HCT116 (cell line): ENCODE measurements at regions not wholly inside any gene's neighbourhood (a gene's known extent, or its start where the extent isn't known, plus 50 kb on each side); places are given as distances from the start of the nearest gene placed in this dataset.

ENCODE experiments used
- ATAC-seq: fragments of 200-7000 bp; cut with Tn5 transposase; 2 replicates; pipeline ENCODE4 v1.9.1; 2020; ENCODE audit warnings: mild to moderate bottlenecking, moderate library complexity
- BruUV-seq: library from RNA; stranded (reverse); fragments of 400-500 nt; replicated peaks from 2 replicates; lab custom pipeline; 2021; lab: Mats Ljungman, UMichigan
- CTCF ChIA-PET: fragments of 300-600 bp; sonication (Branson Sonifier 250); formaldehyde crosslinking; loops from one replicate; lab custom pipeline; 2021; ENCODE audit warnings: antibody characterized with exemption; lab: Charles Lee
- POLR2A ChIA-PET: fragments of 300-600, 350-600 bp; sonication (Branson Sonifier 250); formaldehyde crosslinking; loops from one replicate; lab custom pipeline; 2021; ENCODE audit warnings: antibody characterized with exemption; lab: Charles Lee
- RAD21 ChIA-PET, 2 experiments: fragments of 300-600 bp; sonication (Branson Sonifier 250); formaldehyde crosslinking; loops; one replicate each; lab custom pipeline; 2023; ENCODE audit warnings: low total read pairs in 2 of 2; ENCODE audit not compliant: uncharacterized antibody in 2 of 2, unreplicated experiment in 2 of 2, low non-redundant PET in 1 of 2; lab: Charles Lee
- DNase-seq: peaks from one replicate; pipeline ENCODE4 v3.0.0-alpha.2; 2010; ENCODE audit warnings: low read depth, low spot score
- H2AFZ ChIP-seq: fragments of 200-600 bp; shearing (Covaris generic), sonication (generic); 2 replicates; pipeline ENCODE4 v1.6.1; 2017; ENCODE audit warnings: low read depth, mixed run types, mixed read lengths, antibody characterized with exemption, low read length; ENCODE audit not compliant: poor library complexity, severe bottlenecking
- H3K27ac ChIP-seq: 2 replicates; pipeline ENCODE4 v1.5.1; 2012; ENCODE audit warnings: low read depth, low read length
- H3K27me3 ChIP-seq: fragments of 200-600 bp; sonication (generic); 2 replicates; pipeline ENCODE4 v1.6.1; 2016; ENCODE audit warnings: mixed run types, low read length, mixed read lengths; ENCODE audit not compliant: insufficient read depth
- H3K36me3 ChIP-seq, 2 experiments: fragments of 200-500 bp in 1 of 2; fragments of 200-600 bp in 1 of 2; sonication (Bioruptor generic) in 1 of 2; sonication (generic) in 1 of 2; 2 replicates each; pipeline versions ENCODE4 v1.5.1 to v1.6.1; 2014 to 2016; ENCODE audit warnings: low read length in 2 of 2, inconsistent platforms in 1 of 2, mixed read lengths in 1 of 2, mixed run types in 1 of 2; ENCODE audit not compliant: insufficient read depth in 2 of 2, control insufficient read depth in 1 of 2
- H3K4me1 ChIP-seq, 2 experiments: fragments of 200-600 bp in 1 of 2; sonication (generic) in 1 of 2; 2 replicates each; pipeline versions ENCODE4 v1.5.1 to v1.6.1; 2012 to 2017; ENCODE audit warnings: low read length in 2 of 2, inconsistent platforms in 1 of 2, mild to moderate bottlenecking in 1 of 2, mixed read lengths in 1 of 2, mixed run types in 1 of 2, moderate library complexity in 1 of 2; ENCODE audit not compliant: insufficient read depth in 2 of 2, control insufficient read depth in 1 of 2
- H3K4me2 ChIP-seq: fragments of 200-600 bp; sonication (generic); 2 replicates; pipeline ENCODE4 v1.6.1; 2017; ENCODE audit warnings: mixed run types, low read length, mixed read lengths
- H3K4me3 ChIP-seq, 2 experiments: fragments of 200-600 bp in 1 of 2; sonication (generic) in 1 of 2; replicated peaks in 1 of 2; 2 replicates each; pipeline ENCODE4 v1.5.1; 2011 to 2016; ENCODE audit warnings: low read length in 2 of 2, control low read depth in 1 of 2, low read depth in 1 of 2, mild to moderate bottlenecking in 1 of 2, mixed read lengths in 1 of 2, mixed run types in 1 of 2
- H3K79me2 ChIP-seq: fragments of 200-600 bp; sonication (generic); 2 replicates; pipeline ENCODE4 v1.6.1; 2017; ENCODE audit warnings: mild to moderate bottlenecking, mixed run types, low read length, moderate library complexity, mixed read lengths; ENCODE audit not compliant: insufficient read depth
- H3K9ac ChIP-seq: fragments of 200-600 bp; sonication (generic); 2 replicates; pipeline ENCODE4 v1.6.1; 2016; ENCODE audit warnings: low read length, mixed read lengths
- H3K9me2 ChIP-seq: fragments of 200-600 bp; sonication (generic), shearing (Covaris generic); 2 replicates; pipeline ENCODE4 v1.6.1; 2017; ENCODE audit warnings: mixed run types, mild to moderate bottlenecking, moderate library complexity; ENCODE audit not compliant: insufficient read depth
- H3K9me3 ChIP-seq, 2 experiments: fragments of 200-500 bp in 1 of 2; fragments of 200-600 bp in 1 of 2; sonication (Bioruptor generic) in 1 of 2; sonication (generic) in 1 of 2; 2 replicates each; pipeline ENCODE4 v1.6.1; 2014 to 2017; ENCODE audit warnings: low read length in 2 of 2, mixed read lengths in 2 of 2, inconsistent platforms in 1 of 2, low read depth in 1 of 2, mild to moderate bottlenecking in 1 of 2, mixed run types in 1 of 2, moderate library complexity in 1 of 2; ENCODE audit not compliant: control insufficient read depth in 1 of 2, insufficient read depth in 1 of 2
- H4K20me1 ChIP-seq: fragments of 200-600 bp; sonication (generic), shearing (Covaris generic); 2 replicates; pipeline ENCODE4 v1.6.1; 2017; ENCODE audit warnings: mixed run types, mild to moderate bottlenecking, moderate library complexity; ENCODE audit not compliant: insufficient read depth
- CEBPB ChIP-seq: IDR thresholded peaks from 2 replicates; pipeline ENCODE4 v1.6.1; 2012; ENCODE audit warnings: low read depth
- CTCF ChIP-seq, 3 experiments: fragments of 200-600 bp in 1 of 3; sonication (generic) in 1 of 3; IDR thresholded peaks in 2 of 3; conservative IDR thresholded peaks in 1 of 3; 2 replicates each; pipeline ENCODE4 v1.5.1; 2012 to 2017; ENCODE audit warnings: low read depth in 2 of 3, low read length in 2 of 3, antibody characterized with exemption in 1 of 3, borderline replicate concordance in 1 of 3, control low read depth in 1 of 3, mild to moderate bottlenecking in 1 of 3, mixed read lengths in 1 of 3, mixed run types in 1 of 3, moderate library complexity in 1 of 3; ENCODE audit not compliant: insufficient read depth in 1 of 3
- EGR1 ChIP-seq: IDR thresholded peaks from 2 replicates; pipeline ENCODE4 v1.6.1; 2012; ENCODE audit warnings: low read depth
- EZH2 ChIP-seq: fragments of 200-600 bp; sonication (generic); IDR thresholded peaks from 2 replicates; pipeline ENCODE4 v1.6.1; 2017; ENCODE audit warnings: antibody characterized with exemption, mixed run types
- EZH2phosphoT487 ChIP-seq: fragments of 200-600 bp; IDR thresholded peaks from 2 replicates; pipeline ENCODE4 v1.6.1; 2018; ENCODE audit warnings: antibody characterized with exemption, borderline replicate concordance
- FOSL1 ChIP-seq: IDR thresholded peaks from 2 replicates; pipeline ENCODE4 v1.6.1; 2012; ENCODE audit warnings: low read depth
- POLR2AphosphoS5 ChIP-seq: IDR thresholded peaks from 2 replicates; pipeline ENCODE4 v1.6.1; 2011; ENCODE audit warnings: mild to moderate bottlenecking, low read depth, low read length, moderate library complexity
- REST ChIP-seq: IDR thresholded peaks from 2 replicates; pipeline ENCODE4 v1.6.1; 2012; ENCODE audit warnings: low read depth
- SP1 ChIP-seq: IDR thresholded peaks from 2 replicates; pipeline ENCODE4 v1.6.1; 2012; ENCODE audit warnings: low read depth
- SRF ChIP-seq: IDR thresholded peaks from 2 replicates; pipeline ENCODE4 v1.6.1; 2012; ENCODE audit warnings: low read depth
- YY1 ChIP-seq: IDR thresholded peaks from 2 replicates; pipeline ENCODE4 v1.6.1; 2011; ENCODE audit warnings: low read length, low read depth, moderate library complexity, mild to moderate bottlenecking; ENCODE audit not compliant: insufficient replicate concordance; ENCODE audit errors: extremely low read depth
- intact Hi-C: fragments of 100-400 bp; cut with micrococcal nuclease; formaldehyde crosslinking; loops from 2 replicates; pipeline ENCODE4 v1.10.0; 2022
- TF ChIP-seq, protein P1 (sequence below): IDR thresholded peaks from 2 replicates; pipeline ENCODE4 v1.6.1; 2012

DNA sequence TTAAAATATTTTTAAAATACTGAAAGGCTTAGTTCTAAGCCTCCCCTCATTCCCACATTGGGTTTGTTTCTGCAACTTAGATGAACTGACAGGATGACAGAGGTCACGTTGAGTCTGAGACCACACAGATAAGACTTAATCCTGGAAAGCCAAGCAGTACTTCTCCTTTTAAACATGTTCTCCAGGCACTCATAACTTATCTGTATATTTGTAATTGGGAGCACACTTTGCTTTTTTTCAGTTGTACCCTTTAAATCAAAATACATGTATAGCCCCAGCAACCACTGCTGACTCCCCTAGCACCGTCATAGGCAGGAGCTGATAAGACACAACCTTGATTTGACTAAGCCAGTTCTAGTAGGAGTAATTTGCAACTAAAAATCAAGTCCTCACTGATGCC is 394.8 kb downstream of the PID1 start:
- Histone ChIP-seq H2AFZ (no peak overlapping the region), H3K27ac (no peak overlapping the region), H3K27me3 (no peaks in the 10 kb centered on the region), H3K9me2 (no peaks in the 10 kb centered on the region), H3K9ac (no peak overlapping the region), H3K9me3 (no peaks in the 10 kb centered on the region), H3K4me2 (no peak overlapping the region), H3K36me3 (no peaks in the 10 kb centered on the region)
- TF ChIP-seq EGR1, result no peak
- TF ChIP-seq SP1, result no peak
- no peak for TF ChIP-seq CTCF (IDR thresholded peaks at IDR 0.05 in 2 of 3, conservative IDR thresholded peaks at IDR 0.05 in 1 of 3; ENCODE audit: borderline replicate concordance in 1 of 3, insufficient read depth in 1 of 3, low read depth in 2 of 3, low read length in 2 of 3)
- TF ChIP-seq REST, result no peak
- TF ChIP-seq POLR2AphosphoS5, result no peak
- TF ChIP-seq CEBPB, result no peak
- no peak for TF ChIP-seq EZH2
- TF ChIP-seq YY1, result no peak
- TF ChIP-seq FOSL1, result no peak
- no peak for TF ChIP-seq EZH2phosphoT487
- TF ChIP-seq, protein P1, sequence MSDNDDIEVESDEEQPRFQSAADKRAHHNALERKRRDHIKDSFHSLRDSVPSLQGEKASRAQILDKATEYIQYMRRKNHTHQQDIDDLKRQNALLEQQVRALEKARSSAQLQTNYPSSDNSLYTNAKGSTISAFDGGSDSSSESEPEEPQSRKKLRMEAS, result no peak
- no peak for TF ChIP-seq SRF
- TF ChIP-seq, all 23 proteins: peak for 0
- Histone ChIP-seq H3K4me1 (no peaks in the 10 kb centered on the region), H3K4me3 (no peak overlapping the region), H3K79me2 (no peaks in the 10 kb centered on the region), H4K20me1 (no peaks in the 10 kb centered on the region)
- ChIA-PET POLR2A (no interaction called here), RAD21 (no interaction called here), CTCF (no interaction called here)
- ATAC-seq, result no peak
- no TSS peak for BruUV-seq
- DNase-seq, result no peak
- intact Hi-C loops, result no loop called here
